Dedifferentiated amniotic fluid mesenchymal stem cell (primary cell): ENCODE measurements at regions not wholly inside any gene's neighbourhood (a gene's known extent, or its start where the extent isn't known, plus 50 kb on each side); places are given as distances from the start of the nearest gene placed in this dataset.
"Not testable (repeated sequence)": the region's sequence is repeated elsewhere in the genome, so short reads cannot be mapped to it uniquely, and the experiment has no call there.

ENCODE experiments used
- DNase-seq: peaks from one replicate; pipeline ENCODE4 v3.0.0-alpha.2; 2016; ENCODE audit errors: extremely low spot score

GRCh38 chrX:122546269-122546668, 637.8 kb upstream of the GRIA3 start:
- no peak for DNase-seq

- DNase-seq: peak; percentile 17
Measured at GRCh38 chrX:122552286-122552800, 631.7 kb upstream of the GRIA3 start.

GRCh38 chrX:122555925-122556324, 628.2 kb upstream of the GRIA3 start:
- DNase-seq: no peak

DNA sequence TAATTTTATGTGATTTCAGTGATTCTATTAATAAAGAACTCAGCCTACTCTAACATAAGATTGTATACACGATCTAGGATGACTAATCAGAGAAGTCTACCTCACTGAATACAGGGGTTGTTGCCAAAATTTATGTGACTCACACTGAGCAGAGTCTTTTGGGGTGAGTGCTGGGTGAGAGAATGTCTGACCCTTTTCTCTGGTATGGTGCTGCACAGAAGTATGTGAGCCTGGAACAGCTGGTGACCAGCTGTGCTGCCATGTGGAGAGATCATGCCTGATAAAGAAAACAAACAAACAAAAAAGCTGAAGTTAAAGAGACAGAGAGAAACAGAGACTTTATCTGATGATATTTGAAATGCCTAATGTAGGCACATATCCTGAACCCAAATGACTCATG, 618.1 kb upstream of the GRIA3 start:
- DNase-seq: peak; percentile 91

- no peak for DNase-seq
Measured at GRCh38 chrX:122566401-122566800, 617.7 kb upstream of the GRIA3 start.

DNA sequence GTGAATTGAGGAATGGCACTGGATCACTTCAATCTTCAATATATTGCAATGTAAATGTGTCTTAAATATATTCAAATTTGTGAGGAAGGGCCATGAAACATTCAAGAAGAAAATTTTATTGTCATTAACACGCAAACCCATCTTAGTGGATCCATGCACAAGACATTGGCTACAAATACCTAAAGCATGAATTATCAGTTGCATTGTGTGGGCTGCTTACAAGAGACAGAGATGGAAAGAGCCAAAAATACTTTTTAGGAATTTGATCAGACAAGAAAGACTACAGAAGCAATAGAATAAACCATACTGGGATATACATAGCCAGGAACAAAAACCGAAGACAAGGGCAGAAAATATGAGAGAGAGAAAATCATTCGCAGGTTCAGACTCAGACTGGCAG, 616.2 kb upstream of the GRIA3 start:
- no peak for DNase-seq

DNA sequence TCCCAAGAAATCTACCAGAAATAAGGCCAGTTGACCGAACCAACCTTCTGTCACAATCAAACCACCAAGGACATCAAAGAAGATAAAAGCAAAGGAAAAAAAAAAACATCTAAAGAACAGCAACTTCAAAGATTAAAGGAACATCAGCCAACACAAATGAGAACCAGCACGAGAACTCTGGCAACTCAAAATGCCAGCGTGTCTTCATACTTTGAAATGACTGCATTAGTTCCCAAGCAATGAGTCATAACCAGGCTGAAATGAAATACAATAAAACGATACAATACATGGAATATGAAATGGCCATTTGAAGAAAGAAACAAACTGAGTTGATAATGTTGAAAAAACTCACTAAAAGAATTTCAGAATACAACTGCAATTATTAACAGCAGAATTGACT, 611.6 kb upstream of the GRIA3 start:
- DNase-seq: peak; percentile 33

- DNase-seq: no peak
Measured at GRCh38 chrX:122579036-122579435, 605.0 kb upstream of the GRIA3 start.

DNA sequence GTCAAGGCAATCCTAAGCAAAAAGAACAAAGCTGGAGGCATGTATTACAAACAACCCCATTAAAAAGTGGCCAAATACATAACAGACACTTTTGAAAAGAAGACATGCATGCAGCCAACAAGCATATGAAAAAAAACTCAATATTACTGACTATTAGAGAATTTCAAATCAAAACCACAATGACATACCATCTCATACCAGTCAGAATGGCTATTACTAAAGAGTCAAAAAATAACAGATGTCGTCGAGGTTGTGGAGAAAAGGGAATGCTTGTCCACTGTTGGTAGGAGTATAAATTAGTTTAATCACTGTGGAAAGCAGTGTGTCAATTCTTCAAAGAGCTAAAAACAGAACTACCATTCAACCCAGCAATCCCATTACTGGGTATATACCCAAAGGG, 604.6 kb upstream of the GRIA3 start:
- no peak for DNase-seq

DNA sequence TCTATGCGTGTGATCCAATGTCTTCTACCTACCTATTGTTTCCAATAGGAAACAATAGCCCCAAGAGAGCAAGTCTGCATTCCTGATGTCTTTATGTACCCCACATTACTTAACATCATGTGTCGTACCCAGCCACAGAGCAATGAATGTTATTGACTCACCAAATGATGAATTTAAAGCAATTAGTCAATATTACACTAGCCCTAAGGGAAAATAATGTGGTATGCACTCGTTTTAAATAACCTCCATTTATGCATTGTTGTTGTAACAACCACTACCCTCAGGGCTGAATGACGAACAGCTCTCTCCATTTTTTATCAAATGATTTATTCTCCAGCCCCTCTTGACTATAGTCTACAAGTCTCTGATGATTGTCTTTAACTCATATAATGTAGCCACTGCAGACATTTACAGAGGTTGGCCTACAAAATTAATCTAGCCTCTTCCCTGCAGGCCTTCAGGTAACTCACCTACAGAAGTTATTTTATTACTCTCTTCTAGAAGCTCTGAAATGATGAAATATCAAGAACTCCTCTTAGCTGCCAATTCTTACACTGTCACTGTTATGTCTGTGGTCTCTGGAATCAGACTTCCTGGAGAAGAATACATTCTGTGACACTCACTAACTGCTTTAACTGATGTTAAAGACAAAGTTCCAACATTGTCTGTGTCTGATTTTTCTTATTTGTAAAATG, 601.7 kb upstream of the GRIA3 start:
- DNase-seq: no peak

DNA sequence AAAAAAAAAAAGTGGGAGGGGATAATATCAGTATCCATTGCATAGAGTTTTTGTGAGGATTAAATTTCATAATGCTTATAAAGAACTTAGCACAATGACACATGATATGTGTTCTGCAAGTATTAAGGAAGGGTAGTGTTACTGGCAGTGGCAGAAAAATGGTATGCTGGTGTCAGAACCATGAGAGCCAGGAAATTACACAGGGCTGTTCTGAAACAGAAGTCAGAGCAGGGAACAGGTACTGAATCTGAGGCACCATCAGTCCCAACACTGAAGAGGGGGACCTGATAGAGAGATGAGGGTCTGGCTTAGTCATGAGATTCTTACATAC, 601.1 kb upstream of the GRIA3 start:
- DNase-seq: no peak

GRCh38 chrX:122583551-122583950, 600.5 kb upstream of the GRIA3 start:
- DNase-seq: no peak

DNA sequence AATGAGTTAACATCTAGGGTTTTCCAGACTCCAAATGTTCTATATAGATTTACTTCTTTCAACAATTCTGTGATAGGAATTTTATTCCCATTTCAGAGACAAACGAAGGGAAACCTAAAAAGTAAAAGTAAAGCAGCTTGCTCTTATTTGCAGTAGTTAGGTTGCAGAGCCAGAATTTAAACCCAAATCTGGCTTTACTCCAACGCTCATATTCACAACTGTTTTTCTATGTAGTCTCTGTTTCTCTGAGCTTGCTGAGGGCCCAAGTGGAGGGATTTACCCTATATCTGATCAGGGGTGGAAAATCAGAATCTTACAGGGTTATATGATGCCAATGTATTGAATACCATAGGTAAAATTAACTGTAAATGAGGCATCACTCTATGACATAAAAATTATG, 599.1 kb upstream of the GRIA3 start:
- no peak for DNase-seq

- DNase-seq: no peak
Measured at GRCh38 chrX:122586831-122587230, 597.2 kb upstream of the GRIA3 start.

- DNase-seq: no peak
Measured at GRCh38 chrX:122591546-122591945, 592.5 kb upstream of the GRIA3 start.

DNA sequence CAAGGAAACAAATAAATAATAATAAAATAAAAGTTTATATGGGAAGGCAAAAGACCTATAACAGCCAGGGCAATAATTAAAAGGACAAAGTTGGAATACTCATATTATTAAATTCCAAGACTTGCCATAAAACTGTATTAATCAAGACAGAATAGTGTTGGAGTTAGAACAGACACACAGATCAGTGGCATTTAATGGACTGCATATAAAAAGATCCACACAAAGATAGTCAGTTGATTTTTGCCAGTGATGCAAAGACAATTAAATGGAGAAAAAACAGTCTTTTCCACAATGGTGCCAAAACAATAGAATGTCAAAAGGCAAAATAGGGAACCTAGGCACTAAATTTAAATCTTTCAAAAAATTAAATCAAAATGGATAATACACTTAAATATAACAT, 587.1 kb upstream of the GRIA3 start:
- DNase-seq: no peak

GRCh38 chrX:122622795-122623194, 561.3 kb upstream of the GRIA3 start:
- no peak for DNase-seq

DNA sequence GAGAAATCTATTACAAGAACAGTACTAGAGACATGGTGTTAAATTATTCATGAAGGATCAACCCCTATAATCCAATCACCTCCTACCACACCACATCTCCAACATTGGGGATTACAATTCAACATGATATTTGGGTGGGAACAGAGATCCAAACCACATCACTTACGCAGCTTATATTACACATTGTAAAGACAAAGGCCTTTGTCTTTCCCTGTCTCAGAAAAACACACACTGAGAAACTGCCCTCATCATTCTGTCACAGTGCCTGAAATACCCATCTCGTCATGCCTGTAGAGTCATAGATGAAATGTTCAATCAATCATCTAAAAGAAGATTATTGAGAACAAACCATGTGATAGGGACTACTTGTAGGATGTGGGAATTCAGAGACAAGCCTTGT, 558.8 kb upstream of the GRIA3 start:
- no peak for DNase-seq

DNA sequence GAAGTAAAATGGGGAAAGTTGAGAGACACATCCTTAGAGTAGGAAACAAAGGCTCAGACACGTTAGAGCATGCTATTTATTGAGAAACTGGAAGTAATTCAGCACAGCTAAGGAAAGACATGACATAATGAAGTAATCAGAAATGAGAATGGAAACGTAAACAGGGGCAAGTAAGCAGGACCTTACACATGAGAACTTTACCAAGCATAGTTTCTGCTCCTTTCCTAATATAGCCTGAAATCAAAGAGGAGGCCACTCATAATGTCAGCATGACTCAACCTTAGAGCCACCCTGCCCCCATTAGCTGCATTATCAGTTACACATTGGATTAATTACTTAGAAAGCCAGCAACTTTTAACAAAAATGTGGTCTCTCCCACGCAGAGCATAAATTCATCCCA, 558.3 kb upstream of the GRIA3 start:
- DNase-seq: peak; percentile 38

GRCh38 chrX:122626871-122627270, 557.2 kb upstream of the GRIA3 start:
- no peak for DNase-seq

- no peak for DNase-seq
Measured at GRCh38 chrX:122641136-122641535, 542.9 kb upstream of the GRIA3 start.

DNA sequence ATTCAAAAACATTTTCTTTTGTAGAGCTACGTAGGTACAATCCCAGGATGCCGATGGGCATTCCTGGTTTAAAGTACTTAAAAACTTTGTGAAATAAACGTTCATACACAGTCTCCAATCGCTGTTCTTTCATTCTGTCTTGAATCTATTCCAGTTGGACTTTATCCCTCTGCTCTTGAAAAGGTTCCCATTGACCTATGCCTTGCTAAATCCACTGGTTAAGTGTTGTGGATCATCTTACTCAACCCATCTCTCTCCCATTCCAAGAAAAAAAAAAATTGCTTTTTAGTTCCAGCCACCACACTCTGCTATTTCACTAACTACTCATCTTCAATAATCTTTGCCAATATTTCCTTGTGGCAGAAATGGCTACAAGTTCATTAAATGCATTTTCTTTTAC, 542.3 kb upstream of the GRIA3 start:
- DNase-seq: no peak

- not testable (repeated sequence) for DNase-seq
Measured at GRCh38 chrX:122655256-122655655, 528.8 kb upstream of the GRIA3 start.

DNA sequence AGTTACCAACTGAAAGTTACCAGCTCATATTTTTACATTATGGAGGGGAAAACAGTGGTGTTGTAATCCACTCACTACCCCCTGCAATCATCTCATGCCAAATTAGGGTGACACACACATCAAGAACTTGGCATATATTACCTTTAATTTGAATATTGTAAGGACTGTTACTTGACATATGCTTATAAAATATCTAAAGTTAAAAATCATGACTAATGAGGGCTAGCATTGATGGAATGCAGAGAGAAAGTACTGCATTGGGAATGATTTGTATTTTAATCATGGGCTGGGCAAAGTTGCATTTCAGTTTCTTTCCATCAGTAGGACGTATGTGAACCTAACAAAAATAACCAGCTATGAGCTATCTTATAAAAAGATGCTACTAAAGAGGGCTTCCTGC, 517.5 kb upstream of the GRIA3 start:
- no peak for DNase-seq
